HG03095 (cell line): ENCODE measurements at regions not wholly inside any gene's neighbourhood (a gene's known extent, or its start where the extent isn't known, plus 50 kb on each side); places are given as distances from the start of the nearest gene placed in this dataset.
"Not testable (repeated sequence)": the region's sequence is repeated elsewhere in the genome, so short reads cannot be mapped to it uniquely, and the experiment has no call there.

ENCODE experiments used
- ATAC-seq: cut with Tn5 transposase; IDR thresholded peaks from one replicate; pipeline ENCODE4 v1.9.1; 2021; ENCODE audit warnings: moderate library complexity; ENCODE audit not compliant: unreplicated experiment

DNA sequence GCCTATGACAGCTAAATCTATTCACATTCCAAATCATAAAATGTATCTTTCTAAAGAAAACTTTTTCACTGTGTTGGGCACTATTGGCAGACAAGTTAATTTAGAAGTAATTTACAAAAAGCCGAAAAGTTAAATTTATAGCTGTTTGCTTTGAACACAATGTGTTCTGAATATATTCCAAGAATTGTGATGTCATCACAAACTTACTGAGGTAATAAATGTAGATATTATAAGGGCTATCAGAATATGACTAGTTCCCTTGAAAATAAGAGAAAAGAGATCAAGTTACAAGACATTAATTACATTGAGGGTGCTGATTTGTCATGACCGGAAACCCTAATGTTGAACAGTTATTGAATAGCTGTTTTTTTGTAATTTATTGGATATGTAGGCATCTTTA lies 153.9 kb upstream of the SCN7A start:
- no peak for ATAC-seq

GRCh38 chr2:166643980-166644379 lies 149.9 kb upstream of the SCN7A start:
- ATAC-seq, result no peak

DNA sequence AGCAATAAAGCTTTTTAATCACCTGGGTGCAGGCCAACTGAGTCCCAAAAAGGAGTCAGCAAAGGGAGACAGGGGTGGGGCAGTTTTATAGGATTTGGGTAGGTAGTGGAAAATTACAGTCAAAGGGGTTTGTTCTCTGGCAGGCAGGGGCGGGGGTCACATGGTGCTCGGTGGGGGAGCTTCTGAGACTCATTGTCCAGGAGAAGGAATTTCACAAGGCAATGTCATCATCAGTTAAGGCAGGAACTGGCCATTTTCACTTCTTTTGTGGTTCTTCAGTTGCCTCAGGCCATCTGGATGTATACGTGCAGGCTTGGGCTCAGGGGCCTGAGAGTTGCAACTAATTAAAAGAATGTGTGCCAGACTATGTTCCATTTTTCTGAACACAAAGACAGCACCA lies 147.5 kb upstream of the SCN7A start:
- not testable (repeated sequence) for ATAC-seq

DNA sequence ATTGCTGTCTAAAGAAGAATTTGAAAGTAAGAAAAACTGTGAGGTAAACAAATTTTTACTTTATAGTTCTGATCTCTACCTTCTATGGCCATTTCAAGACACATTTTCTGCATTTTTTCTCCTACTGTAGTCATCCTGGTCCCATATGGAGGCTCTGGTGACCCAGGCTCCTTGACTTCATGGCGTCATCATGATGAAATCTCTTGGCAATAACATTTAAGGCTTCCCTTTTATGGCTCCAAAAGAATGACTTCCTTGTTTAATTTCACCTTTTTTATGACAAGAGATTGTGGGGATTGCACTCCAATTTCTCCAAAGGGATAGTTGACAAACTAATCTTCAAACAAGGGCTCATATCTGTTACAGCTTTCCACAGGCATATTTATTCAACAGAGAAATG lies 143.0 kb upstream of the SCN7A start:
- no peak for ATAC-seq

- ATAC-seq, result no peak
Measured at GRCh38 chr2:166634706-166635105, 140.7 kb upstream of the SCN7A start.

DNA sequence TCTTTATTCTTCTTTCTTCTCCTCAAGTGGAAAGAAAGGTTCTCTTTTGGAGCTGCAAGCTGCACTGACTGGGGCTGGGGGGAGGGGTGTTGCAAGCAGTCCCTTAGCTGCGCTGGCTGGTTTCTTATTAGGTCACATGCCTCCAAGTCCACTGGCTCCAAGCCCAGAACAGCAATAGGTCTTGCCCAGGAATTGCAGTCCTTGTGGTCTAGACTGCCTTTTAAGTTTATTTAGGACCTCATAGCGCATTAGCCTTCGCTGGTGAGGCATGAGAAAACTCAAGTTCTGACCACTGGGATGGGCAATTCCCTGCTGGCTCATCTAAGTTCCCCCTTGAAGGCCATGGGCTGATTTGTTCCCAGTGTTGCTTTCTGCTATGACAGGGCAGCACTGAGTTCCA lies 138.6 kb upstream of the SCN7A start:
- no peak for ATAC-seq

DNA sequence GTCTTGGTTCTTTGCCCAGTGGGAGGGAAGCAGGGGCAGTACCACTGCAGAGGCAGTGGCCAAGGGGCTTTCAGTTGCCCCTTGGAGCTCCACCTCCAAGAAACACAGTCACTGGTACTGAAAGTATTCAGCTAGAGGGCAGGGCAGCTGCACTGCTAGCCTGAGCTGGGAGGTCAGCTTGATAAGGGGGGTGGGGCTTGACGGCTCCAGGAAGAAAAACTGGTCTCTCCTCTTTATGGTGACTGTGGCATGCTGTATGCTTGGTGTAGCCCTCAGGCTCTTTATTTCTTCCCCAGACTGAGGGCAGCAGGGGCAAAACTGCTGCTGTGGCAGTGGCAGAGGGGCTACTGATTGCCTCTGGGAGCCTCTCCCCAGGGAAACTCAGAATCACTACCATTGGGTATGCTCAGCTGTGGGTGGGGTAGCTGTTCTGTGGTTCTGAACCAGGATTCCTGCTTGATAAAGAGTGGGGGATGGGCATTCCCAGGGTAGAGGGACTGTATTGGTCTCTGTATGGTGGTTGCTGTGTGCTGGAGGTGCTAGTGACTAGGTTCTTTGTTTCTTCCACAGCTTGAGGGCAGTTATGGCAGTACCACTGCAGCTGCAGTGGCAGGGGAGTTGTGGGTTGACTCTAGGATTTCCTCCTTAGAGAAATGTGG lies 134.6 kb upstream of the SCN7A start:
- ATAC-seq, result no peak

GRCh38 chr2:166627893-166628292 lies 133.8 kb upstream of the SCN7A start:
- ATAC-seq, result no peak

GRCh38 chr2:166625670-166626069 lies 131.6 kb upstream of the SCN7A start:
- no peak for ATAC-seq

DNA sequence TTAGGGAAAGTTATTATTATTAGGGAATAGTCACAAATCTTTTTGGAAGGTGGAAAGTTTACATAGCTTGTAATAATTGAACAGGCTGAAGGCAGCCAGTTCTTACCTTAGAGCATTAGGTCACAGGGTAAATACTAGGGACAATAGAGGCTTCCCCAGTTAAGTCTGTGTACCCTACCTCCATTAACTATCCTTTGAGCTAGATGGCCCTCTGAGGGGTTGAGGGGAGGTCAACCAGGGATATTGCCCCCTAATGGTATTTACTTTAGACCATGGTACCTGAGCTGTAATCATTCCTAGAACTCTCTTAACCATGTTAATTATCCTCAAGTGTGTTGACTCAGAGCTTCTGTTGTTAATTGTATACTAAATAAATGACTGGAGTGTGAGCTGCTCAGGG lies 120.5 kb upstream of the SCN7A start:
- ATAC-seq, result no peak

- no peak for ATAC-seq
Measured at GRCh38 chr2:166614029-166614428, 120.0 kb upstream of the SCN7A start.

DNA sequence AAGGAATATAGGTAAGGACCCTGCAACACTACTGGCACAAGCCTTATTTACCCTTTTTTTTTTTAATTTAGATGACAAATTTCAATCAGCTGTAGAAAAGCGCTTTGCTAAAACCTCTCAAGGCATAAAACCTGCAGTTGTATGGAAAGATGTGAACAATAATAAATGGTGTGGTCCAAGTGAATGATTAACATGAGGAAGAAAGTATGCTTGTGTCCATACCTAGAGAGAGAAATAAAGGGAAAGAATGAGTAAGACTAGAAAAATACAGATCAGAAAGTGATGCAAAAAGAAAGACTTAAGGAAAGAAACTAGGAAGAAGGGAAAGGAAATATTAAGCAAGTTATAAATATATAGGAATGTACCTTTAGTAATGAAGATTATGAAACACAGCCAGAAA lies 119.2 kb upstream of the SCN7A start:
- ATAC-seq, result no peak

- no peak for ATAC-seq
Measured at GRCh38 chr2:166612214-166612613, 118.2 kb upstream of the SCN7A start.

- ATAC-seq, result no peak
Measured at GRCh38 chr2:166610913-166611305, 116.9 kb upstream of the SCN7A start.

DNA sequence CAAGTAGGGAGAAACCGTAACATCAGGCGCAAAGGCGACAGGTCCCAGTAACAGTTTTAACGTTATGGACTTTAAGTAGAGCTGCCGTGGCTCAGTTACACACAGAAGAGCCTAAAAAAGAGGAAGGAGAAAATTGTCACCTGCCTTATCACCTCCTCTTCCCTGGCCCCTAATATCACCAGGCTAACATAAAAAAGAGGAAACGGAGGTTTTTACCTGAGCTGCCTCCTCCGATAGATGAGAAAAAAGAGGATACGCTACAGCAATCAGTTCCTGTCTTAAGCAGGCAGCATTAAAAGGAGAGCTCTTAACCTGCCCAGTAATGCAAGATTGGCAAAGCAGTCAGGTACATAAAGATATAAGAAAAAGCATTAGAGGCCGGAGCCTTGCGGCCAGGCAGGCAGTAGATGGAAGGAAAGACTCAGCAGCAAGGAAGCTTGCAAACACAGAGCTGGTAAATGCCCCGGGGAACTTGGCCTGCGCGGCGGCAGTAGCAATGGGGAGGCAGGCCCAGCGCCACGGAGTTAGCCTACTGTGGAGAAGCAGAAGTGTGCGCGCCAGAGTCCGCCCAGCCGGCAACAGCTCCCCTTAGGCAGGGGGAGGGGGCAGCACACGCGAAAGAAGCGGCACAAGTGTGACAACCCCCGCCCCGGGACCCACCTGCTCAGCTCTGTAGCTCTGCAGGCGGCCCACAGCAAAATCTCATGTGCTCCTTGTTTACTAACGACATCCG lies 116.3 kb upstream of the SCN7A start:
- no peak for ATAC-seq

DNA sequence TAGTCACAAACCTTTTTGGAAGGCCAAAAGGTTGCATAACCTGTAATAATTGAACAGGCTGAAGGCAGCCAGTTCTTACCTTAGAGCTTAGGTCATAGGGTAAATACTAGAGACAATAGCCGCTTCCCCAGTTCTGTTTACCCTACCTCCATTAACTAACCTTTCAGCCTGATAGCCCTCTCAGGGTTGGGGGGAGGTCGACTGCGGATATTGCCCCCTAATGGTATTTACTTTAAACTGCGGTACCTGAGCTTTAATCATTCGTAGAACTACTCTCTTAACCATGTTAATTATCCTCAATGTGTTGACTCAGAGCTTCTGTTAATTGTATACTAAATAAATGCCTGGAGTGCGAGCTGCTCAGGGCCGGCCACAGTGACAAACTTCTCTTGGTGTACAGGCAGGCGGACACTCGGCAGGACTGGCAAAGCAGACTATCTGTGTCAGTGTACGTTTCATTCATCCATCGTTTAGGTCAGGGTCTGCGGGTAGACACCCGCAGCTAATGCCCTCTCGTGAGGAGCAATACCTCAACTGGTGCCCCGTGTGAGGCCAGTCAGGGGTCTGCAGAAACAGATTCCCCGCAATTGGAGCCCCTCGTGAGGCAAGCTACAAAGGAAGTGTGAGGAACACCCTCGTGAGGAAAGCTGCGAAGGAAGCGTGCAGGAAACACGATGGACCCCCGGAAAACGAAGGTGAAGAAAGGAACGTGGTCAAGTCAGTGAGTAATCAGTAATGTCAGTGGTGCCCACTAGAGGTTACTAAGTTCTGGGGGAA lies 115.3 kb upstream of the SCN7A start:
- ATAC-seq, result no peak

DNA sequence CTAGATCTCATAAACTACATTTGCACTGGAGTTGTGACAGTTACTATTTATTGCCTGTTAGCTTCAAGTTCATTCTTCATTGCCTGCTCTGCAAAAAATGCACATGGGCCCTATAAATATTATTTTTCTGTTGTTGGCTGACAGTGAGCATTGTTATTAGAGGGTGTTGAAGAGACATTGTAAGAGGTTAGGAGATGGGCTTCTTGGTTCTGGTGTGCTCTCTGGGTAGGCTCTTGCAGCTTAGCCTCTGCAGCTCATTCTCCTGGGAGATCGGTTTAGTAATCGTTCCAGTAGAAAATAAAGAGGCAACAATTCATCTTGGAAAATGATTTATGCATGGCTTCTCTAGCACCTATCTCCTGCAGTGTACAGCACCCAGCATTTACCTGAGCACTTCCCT lies 113.8 kb upstream of the SCN7A start:
- no peak for ATAC-seq

DNA sequence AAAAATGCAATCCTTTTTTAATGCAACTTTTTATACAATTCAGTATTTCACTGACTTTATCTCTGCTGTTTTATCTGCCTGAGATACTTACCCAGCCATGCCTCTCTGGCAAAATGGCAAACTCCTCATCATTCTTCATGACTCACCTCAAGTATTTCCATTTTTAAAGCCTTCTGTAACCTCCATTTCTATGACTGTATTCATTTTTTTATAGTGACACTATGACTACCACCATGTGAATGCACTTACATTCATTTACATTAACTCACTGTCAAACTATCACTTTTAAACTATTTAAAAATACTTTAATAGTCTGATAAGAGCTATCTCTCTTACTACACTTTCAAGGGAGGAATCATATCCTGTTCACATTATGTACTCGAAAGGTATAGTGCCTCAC lies 99.4 kb upstream of the SCN7A start:
- ATAC-seq, result no peak

- ATAC-seq, result no peak
Measured at GRCh38 chr2:166592750-166593149, 98.7 kb upstream of the SCN7A start.

DNA sequence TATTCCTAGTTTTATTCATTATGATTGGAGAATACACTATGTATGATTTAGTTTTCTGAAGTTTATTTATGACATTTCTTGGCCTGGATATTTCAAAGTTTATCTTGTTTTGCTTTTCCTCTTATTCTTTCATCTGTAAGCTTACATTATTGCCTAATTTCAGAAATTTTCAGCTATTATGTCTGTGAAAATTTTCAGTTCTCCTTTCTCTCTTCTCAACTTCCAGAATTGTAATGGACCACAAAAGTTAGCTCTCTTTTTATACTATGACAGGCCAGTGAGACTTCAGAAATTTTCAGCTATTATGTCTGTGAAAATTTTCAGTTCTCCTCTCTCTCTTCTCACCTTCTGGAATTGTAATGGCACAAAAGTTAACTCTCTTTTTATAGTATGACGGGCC lies 97.2 kb upstream of the SCN7A start:
- ATAC-seq, result no peak

GRCh38 chr2:166573391-166573790 lies 79.3 kb upstream of the SCN7A start:
- ATAC-seq, result no peak

- ATAC-seq, result no peak
Measured at GRCh38 chr2:166572937-166573336, 78.9 kb upstream of the SCN7A start.
